ENCODE measurements at regions not wholly inside any gene's neighbourhood (a gene's known extent, or its start where the extent isn't known, plus 50 kb on each side); places are given as distances from the start of the nearest gene placed in this dataset.

- TF ChIP-seq CTCF (IDR thresholded peaks at IDR 0.05; ENCODE audit: low read length) (no peak), EZH2 (IDR thresholded peaks at IDR 0.05; ENCODE audit: borderline replicate concordance, low read length) (no peak)
These were observed 240.0 kb downstream of the AACS start for GRCh38 chr12:125305231-125305630.
